ENCODE measurements at regions not wholly inside any gene's neighbourhood (a gene's known extent, or its start where the extent isn't known, plus 50 kb on each side); places are given as distances from the start of the nearest gene placed in this dataset.

- TF ChIP-seq POLR2A (IDR thresholded peaks at IDR 0.05; ENCODE audit: low read depth, low read length) (no peak), POLR2AphosphoS5 (IDR thresholded peaks at IDR 0.05; ENCODE audit: low read depth, low read length) (no peak), TAF1 (IDR thresholded peaks at IDR 0.05; ENCODE audit: low read depth, low read length) (no peak), PAX5 (IDR thresholded peaks at IDR 0.05; ENCODE audit: insufficient read depth, low read length, severe bottlenecking) (no peak)
Observed at GRCh38 chr12:20205854-20206253, 162.5 kb upstream of the PDE3A start.

Data from GM12891 (cell line).